Thyroid gland (tissue), 4 donors: ENCODE measurements at regions not wholly inside any gene's neighbourhood (a gene's known extent, or its start where the extent isn't known, plus 50 kb on each side); places are given as distances from the start of the nearest gene placed in this dataset.

Experiments used
- DNase-seq, 2 donors: peaks; one replicate each; pipeline ENCODE4 v3.0.0-alpha.2; 2019
- H3K27ac ChIP-seq, 3 donors: fragments of 200-600 bp; sonication (generic); 1 replicate in 2 of 3; 2 replicates in 1 of 3; pipeline ENCODE4 v1.5.1; 2016 to 2019; ENCODE audit warnings: mild to moderate bottlenecking in 1 of 3, moderate library complexity in 1 of 3
- H3K27me3 ChIP-seq: fragments of 200-600 bp; sonication (generic); one replicate; pipeline ENCODE4 v1.5.1; 2019
- H3K36me3 ChIP-seq, 2 donors: fragments of 200-600 bp; sonication (generic); one replicate each; pipeline ENCODE4 v1.5.1; 2016 to 2019
- H3K4me1 ChIP-seq, 2 donors: fragments of 200-600 bp; sonication (generic); one replicate each; pipeline ENCODE4 v1.5.1; 2017 to 2019
- H3K4me3 ChIP-seq, 3 donors: fragments of 200-600 bp; sonication (generic); replicated peaks in 1 of 3; 1 replicate in 2 of 3; 2 replicates in 1 of 3; pipeline ENCODE4 v1.5.1; 2016; ENCODE audit warnings: mild to moderate bottlenecking in 1 of 3
- H3K9me3 ChIP-seq: fragments of 200-600 bp; sonication (generic); one replicate; pipeline ENCODE4 v1.5.1; 2017
- POLR2A ChIP-seq, 2 donors: fragments of 450-650 bp; IDR thresholded peaks; one replicate each; pipeline ENCODE4 v1.6.1; 2017; ENCODE audit warnings: antibody characterized with exemption in 2 of 2, mild to moderate bottlenecking in 2 of 2, moderate library complexity in 1 of 2
- WGBS, 2 donors: methylation state at CpG; one replicate each; pipeline ENCODE4 v1.1.5; 2017; 5-methylcytosine and 5-hydroxymethylcytosine counted together
- intact Hi-C: fragments of 100-400 bp; cut with DNase I; formaldehyde crosslinking; loops from one replicate; pipeline ENCODE4 v1.15.1; 2023
- TF ChIP-seq, protein P1 (sequence below), 6 experiments: fragments of 200-600 bp in 3 of 6; fragments of 450-650 bp in 3 of 6; sonication (generic) in 3 of 6; IDR thresholded peaks; one replicate each; pipeline ENCODE4 v1.5.1; 2016 to 2019; ENCODE audit warnings: antibody characterized with exemption in 6 of 6, mild to moderate bottlenecking in 2 of 6, inconsistent platforms in 1 of 6, moderate library complexity in 1 of 6

DNA sequence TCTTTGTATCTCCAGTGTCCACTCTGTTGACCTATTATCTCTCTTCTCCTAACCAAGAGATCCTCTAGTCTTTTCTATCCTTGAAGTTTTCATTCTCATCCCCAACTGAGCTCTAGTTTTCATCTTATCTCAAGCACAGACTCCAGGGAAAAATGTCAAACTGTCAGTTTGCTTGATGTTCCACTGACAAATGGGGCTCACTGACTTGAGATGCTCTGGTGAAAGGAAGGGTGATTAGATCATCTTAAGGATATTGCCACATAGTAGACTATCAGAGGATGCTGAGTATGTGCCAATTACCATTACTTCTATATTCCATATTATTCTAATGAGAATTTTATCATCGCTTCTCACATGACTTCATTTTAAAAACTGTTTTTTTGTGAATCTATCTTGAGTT, 2008.2 kb downstream of the ARAP2 start:
- H3K27ac ChIP-seq, result no peak overlapping the region

GRCh38 chr4:34245276-34245675, 1999.0 kb downstream of the ARAP2 start:
- intact Hi-C loops, result no loop called here
- WGBS, 2 donors, result 82% methylated on average over 2 of the region's 2 CpGs
- Histone ChIP-seq H3K36me3 (no peaks in the 10 kb centered on the region), H3K4me3 (no peak overlapping the region), H3K27me3 (no peaks in the 10 kb centered on the region), H3K27ac (no peak overlapping the region), H3K4me1 (no peaks in the 10 kb centered on the region), H3K9me3 (no peaks in the 10 kb centered on the region)
- no peak for TF ChIP-seq POLR2A (IDR thresholded peaks at IDR 0.05)
- TF ChIP-seq, protein P1, sequence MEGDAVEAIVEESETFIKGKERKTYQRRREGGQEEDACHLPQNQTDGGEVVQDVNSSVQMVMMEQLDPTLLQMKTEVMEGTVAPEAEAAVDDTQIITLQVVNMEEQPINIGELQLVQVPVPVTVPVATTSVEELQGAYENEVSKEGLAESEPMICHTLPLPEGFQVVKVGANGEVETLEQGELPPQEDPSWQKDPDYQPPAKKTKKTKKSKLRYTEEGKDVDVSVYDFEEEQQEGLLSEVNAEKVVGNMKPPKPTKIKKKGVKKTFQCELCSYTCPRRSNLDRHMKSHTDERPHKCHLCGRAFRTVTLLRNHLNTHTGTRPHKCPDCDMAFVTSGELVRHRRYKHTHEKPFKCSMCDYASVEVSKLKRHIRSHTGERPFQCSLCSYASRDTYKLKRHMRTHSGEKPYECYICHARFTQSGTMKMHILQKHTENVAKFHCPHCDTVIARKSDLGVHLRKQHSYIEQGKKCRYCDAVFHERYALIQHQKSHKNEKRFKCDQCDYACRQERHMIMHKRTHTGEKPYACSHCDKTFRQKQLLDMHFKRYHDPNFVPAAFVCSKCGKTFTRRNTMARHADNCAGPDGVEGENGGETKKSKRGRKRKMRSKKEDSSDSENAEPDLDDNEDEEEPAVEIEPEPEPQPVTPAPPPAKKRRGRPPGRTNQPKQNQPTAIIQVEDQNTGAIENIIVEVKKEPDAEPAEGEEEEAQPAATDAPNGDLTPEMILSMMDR (IDR thresholded peaks at IDR 0.05), result no peak
- no peak for DNase-seq

More for the DNA sequence above, 2008.2 kb downstream of the ARAP2 start:
- Histone ChIP-seq H3K4me3 (no peak overlapping the region), H3K36me3 (no peaks in the 10 kb centered on the region), H3K9me3 (no peaks in the 10 kb centered on the region), H3K4me1 (no peaks in the 10 kb centered on the region), H3K27me3 (no peaks in the 10 kb centered on the region)
- WGBS, 2 donors, result 91% methylated on average over 1 of the region's 1 CpG
- intact Hi-C loops, result no loop called here
- TF ChIP-seq, protein P1 (IDR thresholded peaks at IDR 0.05), result no peak
- no peak for TF ChIP-seq POLR2A (IDR thresholded peaks at IDR 0.05)
- no peak for DNase-seq

DNA sequence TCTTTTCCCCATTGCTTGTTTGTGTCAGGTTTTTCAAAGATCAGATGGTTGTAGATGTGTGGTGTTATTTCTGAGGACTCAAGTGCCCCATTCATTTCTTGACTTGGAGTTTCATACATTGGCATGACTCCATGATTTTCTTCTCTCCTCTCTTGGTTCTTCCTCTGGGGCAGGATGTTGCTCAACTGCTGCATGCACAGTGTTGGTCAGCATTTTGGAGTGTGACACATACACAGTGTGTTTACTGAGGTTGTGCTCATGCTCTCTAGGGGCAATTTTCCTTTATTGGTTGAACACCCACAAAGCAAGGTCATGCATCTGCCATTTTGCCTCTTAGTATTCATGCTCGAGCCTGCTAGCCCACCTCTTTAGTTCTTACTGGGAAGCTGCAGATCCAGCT, 1993.8 kb downstream of the ARAP2 start:
- intact Hi-C loops, result no loop called here
- no peaks in the 10 kb centered on the region for H3K36me3 ChIP-seq
- TF ChIP-seq, protein P1 (IDR thresholded peaks at IDR 0.05), result no peak
- TF ChIP-seq POLR2A (IDR thresholded peaks at IDR 0.05), result no peak
- H3K27me3 ChIP-seq, result no peaks in the 10 kb centered on the region
- WGBS, 2 donors, result 74 to 92% methylated on average over 1 of the region's 1 CpG
- H3K4me1 ChIP-seq, result no peaks in the 10 kb centered on the region
- no peak overlapping the region for H3K27ac ChIP-seq
- DNase-seq, result no peak
- no peaks in the 10 kb centered on the region for H3K9me3 ChIP-seq
- no peak overlapping the region for H3K4me3 ChIP-seq

DNA sequence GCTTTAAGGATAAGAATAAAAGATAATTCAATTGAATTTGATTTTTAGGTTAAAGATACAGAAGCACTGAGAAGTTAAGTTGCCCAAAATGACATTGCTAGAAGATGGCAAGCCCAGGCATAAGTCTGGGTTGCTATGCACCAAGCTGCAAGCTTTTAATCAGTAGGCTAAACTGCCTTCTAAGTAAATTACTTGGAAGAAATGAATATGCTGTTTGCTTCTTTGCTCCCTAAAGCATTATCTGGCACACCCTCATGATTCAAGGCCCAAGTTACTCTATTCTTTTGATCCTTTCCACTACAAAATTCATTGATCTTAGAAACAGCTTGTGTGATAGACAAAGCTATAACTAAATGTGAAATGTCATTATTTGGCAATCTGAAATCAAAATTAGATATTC, 1991.1 kb downstream of the ARAP2 start:
- Histone ChIP-seq H3K4me1 (no peaks in the 10 kb centered on the region), H3K36me3 (no peaks in the 10 kb centered on the region), H3K9me3 (no peaks in the 10 kb centered on the region), H3K27me3 (no peaks in the 10 kb centered on the region), H3K27ac (no peak overlapping the region), H3K4me3 (no peak overlapping the region)
- no peak for DNase-seq
- intact Hi-C loops, result no loop called here
- no peak for TF ChIP-seq POLR2A (IDR thresholded peaks at IDR 0.05)
- TF ChIP-seq, protein P1 (IDR thresholded peaks at IDR 0.05), result no peak

DNA sequence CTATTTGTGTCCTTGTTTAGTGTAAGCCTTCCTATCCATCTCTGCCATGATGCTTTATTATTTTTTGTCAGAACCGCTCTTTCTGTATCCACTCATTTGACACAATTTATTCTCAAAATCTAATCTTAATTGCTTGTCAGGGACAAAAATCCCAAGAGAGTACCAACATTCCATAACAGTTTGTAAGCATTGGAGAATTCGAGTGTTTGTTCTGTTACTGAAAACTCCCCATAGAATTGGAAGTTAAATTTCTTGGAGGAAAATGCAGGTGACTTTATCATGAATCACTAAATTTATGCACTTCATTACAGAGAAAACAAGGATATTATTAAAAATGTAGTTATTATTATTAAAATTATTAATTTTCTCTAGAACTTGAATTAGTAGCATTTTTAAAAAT, 1986.1 kb downstream of the ARAP2 start:
- Histone ChIP-seq H3K4me1 (no peaks in the 10 kb centered on the region), H3K36me3 (no peaks in the 10 kb centered on the region), H3K9me3 (no peaks in the 10 kb centered on the region), H3K27me3 (no peaks in the 10 kb centered on the region), H3K27ac (no peak overlapping the region), H3K4me3 (no peak overlapping the region)
- WGBS, 2 donors, result 73 to 76% methylated on average over 2 of the region's 2 CpGs
- no peak for TF ChIP-seq POLR2A (IDR thresholded peaks at IDR 0.05)
- TF ChIP-seq, protein P1 (IDR thresholded peaks at IDR 0.05), result no peak
- intact Hi-C loops, result no loop called here
- DNase-seq, result no peak
